Non-pigmented ciliary epithelial cell (primary cell): ENCODE measurements at regions not wholly inside any gene's neighbourhood (a gene's known extent, or its start where the extent isn't known, plus 50 kb on each side); places are given as distances from the start of the nearest gene placed in this dataset.
A peak's percentile ranks its signal among the peaks of the same experiment; 100 is the strongest.
"Not testable (repeated sequence)": the region's sequence is repeated elsewhere in the genome, so short reads cannot be mapped to it uniquely, and the experiment has no call there.

Experiments
- DNase-seq: peaks from one replicate; pipeline ENCODE4 v3.0.0-alpha.2; 2010; ENCODE audit warnings: low read depth

- no peak for DNase-seq
Observed at GRCh38 chr17:62322313-62322712, 58.0 kb upstream of the EFCAB3 start.

- DNase-seq: peak; percentile 13
Observed at GRCh38 chr17:62321451-62321850, 58.9 kb upstream of the EFCAB3 start.

- DNase-seq: no peak
Observed at GRCh38 chr17:62319846-62320245, 60.5 kb upstream of the EFCAB3 start.

- no peak for DNase-seq
Observed at GRCh38 chr17:62309396-62309795, 71.0 kb upstream of the EFCAB3 start.

- no peak for DNase-seq
Observed at GRCh38 chr17:62307196-62307595, 73.2 kb upstream of the EFCAB3 start.

GRCh38 chr17:62303476-62303875 lies 76.9 kb upstream of the EFCAB3 start:
- no peak for DNase-seq

- no peak for DNase-seq
Observed at GRCh38 chr17:62300697-62301096, 79.7 kb upstream of the EFCAB3 start.

GRCh38 chr17:62275290-62275689 lies 105.1 kb upstream of the EFCAB3 start:
- DNase-seq: not testable (repeated sequence)

GRCh38 chr17:62268361-62268760 lies 112.0 kb upstream of the EFCAB3 start:
- DNase-seq: not testable (repeated sequence)

- not testable (repeated sequence) for DNase-seq
Observed at GRCh38 chr17:62264974-62265373, 115.4 kb upstream of the EFCAB3 start.

- DNase-seq: not testable (repeated sequence)
Observed at GRCh38 chr17:62255791-62256190, 124.6 kb upstream of the EFCAB3 start.

GRCh38 chr17:62242076-62242475 lies 138.3 kb upstream of the EFCAB3 start:
- not testable (repeated sequence) for DNase-seq

GRCh38 chr17:62239569-62239968 lies 140.8 kb upstream of the EFCAB3 start:
- DNase-seq: not testable (repeated sequence)

GRCh38 chr17:62238551-62239338 lies 141.6 kb upstream of the EFCAB3 start:
- not testable (repeated sequence) for DNase-seq

- not testable (repeated sequence) for DNase-seq
Observed at GRCh38 chr17:62233822-62234481, 146.4 kb upstream of the EFCAB3 start.

- not testable (repeated sequence) for DNase-seq
Observed at GRCh38 chr17:62231293-62231692, 149.1 kb upstream of the EFCAB3 start.

- not testable (repeated sequence) for DNase-seq
Observed at GRCh38 chr17:62226610-62227240, 153.6 kb upstream of the EFCAB3 start.

GRCh38 chr17:62223585-62223984 lies 156.8 kb upstream of the EFCAB3 start:
- DNase-seq: not testable (repeated sequence)

- DNase-seq: no peak
Observed at GRCh38 chr17:62219221-62219899, 154.3 kb upstream of the MED13 start.

- DNase-seq: no peak
Observed at GRCh38 chr17:62216847-62217246, 151.8 kb upstream of the MED13 start.

- DNase-seq: not testable (repeated sequence)
Observed at GRCh38 chr17:62215891-62216290, 150.8 kb upstream of the MED13 start.

GRCh38 chr17:62206550-62206949 lies 141.5 kb upstream of the MED13 start:
- no peak for DNase-seq
